CD4-positive, alpha-beta T cell treated with Interleukin-1 beta for 1 hour (primary cell): ENCODE measurements at regions not wholly inside any gene's neighbourhood (a gene's known extent, or its start where the extent isn't known, plus 50 kb on each side); places are given as distances from the start of the nearest gene placed in this dataset.

Source experiments
- DNase-seq, 2 donors: peaks; one replicate each; pipeline ENCODE4 v3.0.0-alpha.2; 2020 to 2022

GRCh38 chr4:31069151-31069550, 349.0 kb downstream of the PCDH7 start:
- no peak for DNase-seq

- no peak for DNase-seq
Observed at GRCh38 chr4:31071508-31072486, 351.6 kb downstream of the PCDH7 start.

GRCh38 chr4:31075969-31076368, 355.8 kb downstream of the PCDH7 start:
- no peak for DNase-seq

- no peak for DNase-seq
Observed at GRCh38 chr4:31078661-31079060, 358.5 kb downstream of the PCDH7 start.

DNA sequence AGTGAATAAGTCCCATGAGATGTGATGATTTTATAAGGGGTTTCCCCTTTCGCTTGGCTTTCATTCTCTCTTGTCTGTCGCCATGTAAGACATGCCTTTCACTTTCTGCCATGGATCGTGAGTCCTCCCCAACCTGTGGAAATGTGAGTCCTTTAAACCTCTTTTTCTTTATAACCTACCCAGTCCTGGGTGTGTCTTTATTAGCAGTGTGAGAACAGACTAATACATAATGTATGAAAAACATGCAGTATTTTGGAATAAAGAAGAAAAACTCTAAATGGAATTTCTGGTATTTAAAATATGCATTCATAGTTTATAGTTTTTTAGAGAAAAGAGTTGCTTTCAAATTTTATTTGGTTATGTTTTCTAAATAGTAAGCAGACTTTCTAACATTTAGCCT, 360.7 kb downstream of the PCDH7 start:
- DNase-seq = no peak

GRCh38 chr4:31081366-31081765, 361.2 kb downstream of the PCDH7 start:
- no peak for DNase-seq

DNA sequence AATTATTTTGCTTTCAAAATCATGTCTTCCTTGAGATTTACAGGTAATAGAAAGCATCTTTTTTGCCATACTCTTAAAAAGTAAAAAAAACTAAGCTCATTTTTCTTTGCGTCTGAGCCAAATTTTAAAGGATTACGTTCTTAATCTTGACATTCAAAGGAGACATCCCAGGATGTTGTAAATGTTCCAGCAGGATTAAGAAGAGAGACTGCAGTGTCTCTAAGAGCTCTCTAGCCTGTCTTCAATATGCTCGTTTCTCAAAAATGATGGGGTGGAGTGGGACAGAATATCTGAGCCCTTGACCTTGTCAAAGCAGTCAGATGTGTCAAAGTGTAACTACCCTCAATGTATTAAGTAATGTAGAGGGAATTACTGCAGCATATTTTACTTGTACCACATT, 363.3 kb downstream of the PCDH7 start:
- DNase-seq = no peak

DNA sequence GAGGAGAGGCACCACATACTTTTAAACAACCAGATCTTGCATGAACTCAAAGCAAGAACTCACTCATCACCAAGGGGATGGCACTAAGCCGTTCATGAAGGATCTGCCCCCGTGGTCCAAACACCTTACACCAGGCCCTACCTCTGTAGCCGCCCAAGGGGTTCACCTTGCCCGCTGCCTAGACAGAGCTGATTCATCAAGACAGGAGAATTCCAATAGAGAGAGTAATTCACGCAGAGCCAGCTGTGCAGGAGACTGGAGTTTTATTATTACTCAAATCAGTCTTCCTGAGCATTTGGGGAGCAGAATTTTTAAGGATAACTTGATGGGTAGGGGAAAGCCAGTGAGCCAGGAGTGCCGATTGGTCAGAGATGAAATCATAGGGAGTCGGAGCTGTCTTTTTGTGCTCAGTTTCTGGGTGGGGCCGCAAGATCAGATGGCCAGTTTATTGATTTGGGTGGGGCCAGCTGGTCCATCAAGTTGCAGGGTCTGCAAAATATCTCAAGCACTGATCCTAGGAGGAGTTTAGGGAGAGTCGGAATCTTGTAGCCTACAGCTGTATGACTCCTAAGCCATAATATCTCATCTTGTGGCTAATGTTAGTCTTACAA, 364.7 kb downstream of the PCDH7 start:
- no peak for DNase-seq

GRCh38 chr4:31085689-31086088, 365.5 kb downstream of the PCDH7 start:
- DNase-seq = no peak

DNA sequence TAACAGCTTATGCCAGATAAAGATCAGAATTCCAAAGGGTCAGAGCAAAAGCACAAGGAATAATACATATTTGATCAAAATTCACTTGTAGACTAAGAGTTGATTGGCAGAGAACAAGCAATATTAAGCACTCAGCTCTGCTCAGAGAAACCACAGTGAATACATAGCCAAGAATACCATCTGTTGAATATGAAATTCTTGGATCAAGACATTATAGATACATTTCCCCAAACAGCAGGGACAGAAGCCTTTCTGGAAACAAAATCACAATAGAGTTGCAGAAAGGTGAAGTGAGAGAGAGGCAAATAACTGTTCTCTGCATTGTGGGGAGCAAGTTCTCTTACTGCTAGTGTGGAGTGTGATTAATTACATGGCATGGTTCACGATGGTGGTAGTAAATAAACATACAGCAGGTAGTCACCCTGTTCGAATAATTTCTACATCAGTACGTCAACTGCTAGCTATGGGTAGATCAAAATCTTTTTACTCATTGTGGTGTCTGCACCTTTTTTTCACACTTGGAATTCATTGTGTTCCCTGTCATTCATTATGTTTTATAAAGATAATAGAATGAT, 366.7 kb downstream of the PCDH7 start:
- no peak for DNase-seq

- DNase-seq = no peak
Observed at GRCh38 chr4:31088600-31089230, 368.5 kb downstream of the PCDH7 start.

DNA sequence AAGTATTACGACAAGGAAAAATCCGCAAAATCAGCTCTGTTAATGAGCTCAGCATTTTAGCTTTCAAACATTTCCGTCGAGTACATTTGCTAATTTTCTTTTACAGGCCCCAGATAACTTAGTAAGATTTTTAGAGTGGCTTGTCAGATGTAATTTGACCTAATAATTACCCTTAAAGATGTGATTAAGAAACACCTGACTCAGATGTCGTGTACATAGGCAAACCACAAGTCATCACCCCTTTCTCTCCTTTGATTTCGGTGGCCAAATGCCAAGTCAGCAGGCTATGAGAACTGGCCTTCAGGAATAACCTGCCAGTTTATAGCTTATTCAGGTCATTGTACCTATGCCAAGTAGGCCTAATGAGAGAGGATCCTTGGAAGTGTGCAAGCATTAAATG, 369.6 kb downstream of the PCDH7 start:
- DNase-seq = no peak

- no peak for DNase-seq
Observed at GRCh38 chr4:31094474-31094873, 374.3 kb downstream of the PCDH7 start.

GRCh38 chr4:31097999-31098398, 377.8 kb downstream of the PCDH7 start:
- no peak for DNase-seq

DNA sequence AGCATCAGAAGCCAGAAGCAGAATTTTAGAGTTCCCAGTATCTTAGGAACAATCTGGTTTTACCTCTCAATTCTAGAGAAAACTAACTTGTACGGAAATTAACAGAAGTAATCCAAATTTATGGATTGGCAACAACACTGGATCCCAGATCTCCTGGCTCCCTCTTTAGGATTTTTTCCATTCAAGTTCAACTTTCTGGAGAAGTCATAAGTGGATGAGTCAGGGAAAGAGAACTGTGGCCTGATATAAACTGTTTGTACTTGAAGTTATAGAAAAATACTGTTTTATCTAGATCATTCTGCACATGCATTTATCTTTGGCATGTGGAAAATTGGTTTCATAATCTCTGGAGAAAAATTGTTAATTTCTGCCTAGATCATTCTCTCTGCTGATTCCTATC, 380.4 kb downstream of the PCDH7 start:
- no peak for DNase-seq

DNA sequence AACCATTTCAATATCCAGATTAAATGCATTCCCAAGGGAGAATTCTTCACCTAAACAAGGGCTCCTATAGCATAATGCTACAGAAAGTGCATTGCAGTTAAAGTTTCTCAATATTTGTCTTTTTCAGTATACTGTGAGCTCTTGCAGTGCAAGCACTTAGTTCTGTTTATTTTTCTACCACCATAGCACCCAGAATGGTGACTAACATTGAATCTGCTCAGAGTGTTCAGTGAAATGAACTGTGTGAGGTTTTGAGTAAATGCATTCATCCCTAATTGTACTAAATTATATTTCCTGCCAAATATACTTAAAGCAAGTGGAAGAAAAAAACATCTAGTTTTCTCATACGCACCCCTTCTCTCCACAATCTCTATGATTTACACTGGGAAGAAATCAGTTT, 383.9 kb downstream of the PCDH7 start:
- DNase-seq = no peak

DNA sequence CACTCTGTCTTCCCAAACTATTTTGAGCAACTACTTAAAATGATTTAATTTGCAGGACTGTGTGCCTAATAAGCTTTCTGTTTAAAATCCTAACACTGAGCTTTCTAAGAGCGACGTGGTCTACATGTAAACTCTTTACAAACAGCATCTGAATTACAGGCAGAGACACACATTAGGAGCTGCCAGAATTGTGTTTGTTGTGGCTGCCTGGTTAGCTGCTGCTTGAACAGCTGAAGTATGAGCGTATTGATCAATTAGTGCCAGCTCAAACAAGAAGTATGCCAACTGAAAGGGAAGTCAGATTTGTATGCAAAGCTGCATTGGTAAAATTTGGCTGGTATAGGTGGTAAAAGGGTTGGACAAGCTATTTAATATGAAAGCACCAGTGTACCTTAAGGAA, 384.4 kb downstream of the PCDH7 start:
- no peak for DNase-seq

DNA sequence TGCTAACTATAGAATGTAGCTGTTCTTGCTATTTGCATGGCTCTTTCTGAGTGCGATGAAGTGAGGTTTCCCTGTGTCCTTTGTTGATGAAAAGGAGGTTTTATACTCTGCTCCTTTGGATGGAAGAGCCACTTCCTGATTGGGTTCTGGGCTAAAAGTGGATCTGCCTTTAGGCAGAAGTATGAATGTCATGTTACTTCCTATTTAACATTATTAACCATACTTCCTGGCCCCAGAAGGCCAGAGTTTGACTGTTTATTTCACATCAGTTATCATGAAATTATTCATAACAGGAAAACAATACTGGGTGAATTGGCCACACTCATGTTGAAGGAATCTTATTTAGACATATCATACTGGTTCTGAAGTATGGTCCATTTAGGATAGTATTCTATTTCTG, 386.2 kb downstream of the PCDH7 start:
- DNase-seq = no peak

- DNase-seq = no peak
Observed at GRCh38 chr4:31107362-31107761, 387.2 kb downstream of the PCDH7 start.

DNA sequence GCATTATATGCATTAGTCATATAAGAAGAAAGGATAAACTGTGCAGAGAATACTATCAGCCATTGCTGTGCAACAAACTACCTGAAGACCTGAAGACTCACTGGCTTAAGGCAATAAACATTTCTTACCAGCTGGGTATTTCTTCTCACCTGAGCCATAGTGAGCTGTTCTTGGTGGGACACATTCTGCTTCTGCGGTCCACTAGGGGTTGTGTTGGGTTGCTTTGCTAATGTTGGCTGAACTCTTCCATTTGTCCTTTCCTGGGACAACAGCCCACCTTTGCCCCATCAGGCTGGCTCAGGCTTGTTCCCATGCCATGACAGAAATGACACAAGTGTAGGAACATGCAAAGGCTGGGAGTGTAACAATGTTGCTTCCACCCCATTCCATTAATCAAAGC, 388.6 kb downstream of the PCDH7 start:
- no peak for DNase-seq

- no peak for DNase-seq
Observed at GRCh38 chr4:31111790-31112189, 391.6 kb downstream of the PCDH7 start.

- no peak for DNase-seq
Observed at GRCh38 chr4:31114816-31115215, 394.6 kb downstream of the PCDH7 start.

DNA sequence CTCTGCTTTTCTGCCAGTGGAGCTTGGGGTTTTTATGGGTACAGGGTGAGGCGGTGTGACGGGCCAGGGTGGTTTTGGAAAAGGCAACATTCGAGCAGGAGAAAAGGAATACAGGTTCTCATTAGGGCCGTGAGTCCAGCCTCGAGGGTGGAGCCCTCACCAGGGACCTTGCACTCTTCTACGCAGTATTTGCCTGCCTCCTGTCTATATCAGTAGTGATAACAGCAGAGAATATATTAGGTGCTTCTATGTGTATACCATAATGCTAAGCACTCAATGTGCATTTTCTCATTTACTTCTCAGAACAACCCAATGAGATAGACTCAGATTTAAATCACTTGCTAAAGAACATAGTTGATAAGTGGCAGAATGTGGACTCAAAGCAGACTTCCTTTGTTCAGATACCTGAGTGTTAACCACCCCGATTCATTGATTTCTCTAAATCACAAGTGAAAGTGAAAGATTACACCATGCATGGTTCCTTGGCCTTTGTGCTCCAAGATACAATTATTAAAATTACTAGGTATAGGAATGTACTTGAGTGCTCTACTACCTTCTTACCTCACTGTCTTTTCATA, 403.9 kb downstream of the PCDH7 start:
- no peak for DNase-seq
